ENCODE measurements at regions not wholly inside any gene's neighbourhood (a gene's known extent, or its start where the extent isn't known, plus 50 kb on each side); places are given as distances from the start of the nearest gene placed in this dataset.
"Not testable (repeated sequence)": the region's sequence is repeated elsewhere in the genome, so short reads cannot be mapped to it uniquely, and the experiment has no call there.

- DNase-seq (ENCODE audit: low spot score), result no peak
These were observed 104.9 kb upstream of the PLD5 start for GRCh38 chr1:242629396-242629795.

- DNase-seq (ENCODE audit: low spot score), result no peak
These were observed 99.3 kb upstream of the PLD5 start for GRCh38 chr1:242623756-242624155.

GRCh38 chr1:242623119-242623518 lies 98.6 kb upstream of the PLD5 start:
- DNase-seq (ENCODE audit: low spot score), result no peak

DNA sequence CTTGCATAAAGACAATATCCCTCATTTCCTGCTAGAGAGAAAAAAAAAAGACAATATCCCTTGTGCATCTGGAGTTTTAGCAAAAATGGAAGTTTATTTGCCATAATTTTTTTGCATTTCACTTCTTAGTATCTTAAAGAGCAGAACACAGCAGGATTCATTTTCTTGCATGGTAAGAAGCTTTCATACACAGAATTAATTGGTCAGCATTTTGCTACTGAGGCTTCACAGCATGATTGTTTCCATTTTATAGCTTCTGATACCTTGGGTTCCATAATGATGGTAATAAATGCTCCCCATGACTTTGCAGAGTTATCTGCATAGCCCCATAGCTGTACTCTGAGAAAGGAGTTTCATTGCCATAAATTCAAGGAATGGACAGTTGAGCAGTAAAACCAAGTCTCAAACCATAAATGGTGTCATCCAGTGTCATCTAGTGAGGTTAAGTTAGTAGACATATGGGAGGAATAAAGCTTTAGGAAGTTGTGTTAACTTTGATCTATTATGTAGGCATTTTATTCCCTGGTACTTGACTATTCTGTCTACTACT lies 88.8 kb upstream of the PLD5 start:
- DNase-seq (ENCODE audit: low spot score), result no peak

DNA sequence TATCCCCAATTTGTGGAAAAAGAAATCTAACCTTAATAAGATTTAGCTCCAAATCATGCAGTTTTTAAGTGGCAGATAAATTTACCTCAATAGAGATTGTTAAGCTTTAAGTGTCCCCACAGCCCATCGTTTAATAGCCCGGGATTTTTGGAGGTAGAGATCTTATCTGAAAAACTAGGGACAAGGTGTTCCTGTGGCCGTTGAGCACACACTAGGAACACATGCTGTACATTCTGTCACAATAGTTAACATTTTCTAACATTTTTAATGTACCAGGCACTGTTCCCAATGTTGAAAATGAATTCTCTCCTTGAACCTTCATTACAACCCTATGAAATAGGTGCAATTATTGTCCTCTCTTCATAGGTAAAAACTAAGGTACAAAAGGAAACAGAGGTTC lies 85.7 kb upstream of the PLD5 start:
- no peak for DNase-seq (ENCODE audit: low spot score)

DNA sequence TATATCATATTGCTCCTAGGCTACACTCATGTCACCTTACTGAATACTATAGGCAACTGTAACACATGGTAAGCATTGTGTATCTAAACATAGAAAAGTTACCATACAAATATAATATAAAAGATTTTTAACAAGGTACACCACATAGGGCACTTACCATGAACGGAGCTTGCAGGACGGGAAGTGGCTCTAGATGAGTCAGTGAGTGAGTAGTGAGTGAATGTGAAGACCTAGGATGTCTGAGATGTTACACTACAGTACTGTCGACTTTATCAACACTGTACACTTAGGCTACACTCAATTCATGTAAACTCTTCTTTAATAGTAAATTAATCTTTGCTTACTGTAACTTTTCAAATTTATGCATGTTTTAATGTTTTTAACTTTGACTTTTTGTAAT lies 81.0 kb upstream of the PLD5 start:
- no peak for DNase-seq (ENCODE audit: low spot score)

GRCh38 chr1:242602001-242602400 lies 77.5 kb upstream of the PLD5 start:
- DNase-seq (ENCODE audit: low spot score), result no peak

GRCh38 chr1:242593756-242594155 lies 69.3 kb upstream of the PLD5 start:
- not testable (repeated sequence) for DNase-seq (ENCODE audit: low spot score)

- DNase-seq (ENCODE audit: low spot score), result no peak
These were observed 61.8 kb upstream of the PLD5 start for GRCh38 chr1:242586360-242586680.

- no peak for DNase-seq (ENCODE audit: low spot score)
These were observed 61.3 kb upstream of the PLD5 start for GRCh38 chr1:242585616-242586359.

DNA sequence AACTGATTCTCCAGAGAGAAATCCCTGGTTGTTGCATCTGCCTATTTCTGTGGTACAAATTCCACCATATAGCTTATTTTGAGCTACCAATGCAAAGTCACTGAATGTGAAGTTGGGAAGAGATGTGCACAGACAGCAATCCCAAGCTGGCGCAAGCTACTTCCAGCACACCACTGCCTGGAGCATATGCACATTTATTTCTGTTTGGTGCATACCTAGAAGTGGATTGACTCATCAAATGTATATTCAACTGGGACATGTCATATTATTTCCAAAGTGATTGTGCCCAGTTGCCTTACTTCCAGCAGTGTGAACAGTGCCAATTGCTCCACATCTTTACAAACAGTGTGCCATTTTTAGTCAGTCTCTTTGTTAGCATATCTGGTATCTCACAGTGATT lies 58.2 kb upstream of the PLD5 start:
- DNase-seq (ENCODE audit: low spot score), result no peak

GRCh38 chr1:242579528-242580235 lies 55.2 kb upstream of the PLD5 start:
- no peak for DNase-seq (ENCODE audit: low spot score)
